Stimulated activated naive CD8-positive, alpha-beta T cell treated with anti-CD3 and anti-CD28 coated beads, Interleukin-15, Interleukin-2, amounts not matched to agents 100 U/mL and 50 U/mL, for 24 hours (primary cell): ENCODE measurements at regions not wholly inside any gene's neighbourhood (a gene's known extent, or its start where the extent isn't known, plus 50 kb on each side); places are given as distances from the start of the nearest gene placed in this dataset.
"Not testable (repeated sequence)": the region's sequence is repeated elsewhere in the genome, so short reads cannot be mapped to it uniquely, and the experiment has no call there.

Source experiments
- ATAC-seq: fragments of 150-1000 bp; cut with Tn5 transposase; one replicate; pipeline ENCODE4 v1.10.0; 2021
- DNase-seq: peaks from one replicate; pipeline ENCODE4 v3.0.0; 2021

GRCh38 chrX:13518126-13518525 is 51.3 kb upstream of the EGFL6 start:
- no peak for ATAC-seq

DNA sequence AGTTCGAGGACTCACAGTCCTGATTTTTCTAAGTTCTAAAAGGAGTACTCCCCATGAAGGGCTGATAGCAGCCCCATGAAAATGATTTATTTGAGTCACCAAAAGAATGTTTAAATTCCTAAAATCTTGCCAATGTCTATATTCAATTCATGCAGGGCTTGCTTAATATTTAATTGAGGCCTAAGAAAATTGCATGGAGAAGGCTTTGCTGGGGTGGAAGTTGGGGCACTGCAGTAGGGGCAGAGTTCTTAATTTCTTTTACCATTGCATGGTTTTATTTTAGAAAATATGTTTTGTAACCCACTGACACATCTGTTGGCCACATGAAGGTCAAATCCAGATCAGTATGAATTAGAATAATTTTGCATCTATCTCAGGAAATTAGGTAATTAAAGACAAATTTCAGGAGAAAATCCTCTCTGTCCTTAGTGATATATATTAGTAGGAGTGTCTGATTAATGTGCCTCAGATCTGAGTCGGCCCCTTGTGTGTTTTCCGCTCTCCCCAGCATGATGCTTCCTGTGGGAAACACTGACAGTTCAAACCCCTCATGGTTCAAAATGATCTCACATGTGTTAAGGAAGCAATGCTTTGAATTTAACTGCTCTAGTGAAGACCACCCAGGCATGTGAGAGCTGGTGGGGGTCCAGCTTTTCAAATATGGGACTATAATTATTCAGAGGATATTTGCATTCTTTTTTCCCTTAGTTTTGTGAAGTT is 54.0 kb upstream of the EGFL6 start:
- ATAC-seq: no peak

More at GRCh38 chrX:13518126-13518525, 51.3 kb upstream of the EGFL6 start:
- no peak for DNase-seq

DNA sequence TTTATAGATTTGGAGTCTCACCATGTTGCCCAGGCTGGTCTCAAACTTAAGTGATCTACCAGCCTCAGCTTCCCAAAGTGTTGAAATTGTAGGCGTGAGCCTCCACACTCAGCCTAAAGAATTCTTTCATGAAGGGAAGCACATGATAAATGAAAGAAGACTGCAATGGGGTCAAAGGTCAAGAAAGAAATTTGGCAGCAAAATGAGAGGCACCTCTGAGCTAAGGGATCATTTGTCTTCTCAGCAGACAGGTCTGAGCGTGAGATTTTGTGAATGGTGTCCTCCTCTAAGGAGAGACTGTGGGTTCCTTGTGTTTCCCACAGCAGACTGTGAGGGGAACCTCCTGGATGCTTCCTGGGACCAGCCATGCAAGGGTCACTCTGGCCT is 57.5 kb upstream of the EGFL6 start:
- no peak for DNase-seq
- no peak for ATAC-seq

More for the DNA sequence above, 54.0 kb upstream of the EGFL6 start:
- DNase-seq: no peak

- no peak for DNase-seq
- no peak for ATAC-seq
Measured at GRCh38 chrX:13511241-13511943, 58.0 kb upstream of the EGFL6 start.

DNA sequence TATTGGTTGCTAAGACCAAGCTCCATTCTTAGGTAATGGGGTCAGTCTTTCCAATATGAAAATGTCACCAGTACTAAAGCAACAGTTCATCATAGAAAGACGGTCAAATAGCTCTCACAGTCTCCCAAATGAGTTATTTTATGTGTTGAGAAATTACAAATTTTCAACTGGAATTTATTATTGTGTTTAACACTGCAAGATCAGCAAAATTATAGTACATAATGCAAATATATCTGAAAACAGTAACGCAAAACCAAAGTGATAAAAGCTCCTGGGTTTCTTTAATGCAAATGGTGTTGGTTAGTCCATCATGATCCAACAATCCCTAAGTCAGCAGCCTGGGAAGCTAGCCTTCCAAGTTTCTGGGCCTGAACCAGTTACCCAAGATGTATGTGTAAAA is 61.5 kb upstream of the EGFL6 start:
- ATAC-seq: no peak
- DNase-seq: no peak

GRCh38 chrX:13506574-13506973 is 62.8 kb upstream of the EGFL6 start:
- ATAC-seq (no peak), DNase-seq (peak; percentile 43)

- no peak for DNase-seq
- ATAC-seq: no peak
Measured at GRCh38 chrX:13502590-13502989, 66.8 kb upstream of the EGFL6 start.

GRCh38 chrX:13499736-13500135 is 69.7 kb upstream of the EGFL6 start:
- no peak for ATAC-seq
- DNase-seq: no peak

DNA sequence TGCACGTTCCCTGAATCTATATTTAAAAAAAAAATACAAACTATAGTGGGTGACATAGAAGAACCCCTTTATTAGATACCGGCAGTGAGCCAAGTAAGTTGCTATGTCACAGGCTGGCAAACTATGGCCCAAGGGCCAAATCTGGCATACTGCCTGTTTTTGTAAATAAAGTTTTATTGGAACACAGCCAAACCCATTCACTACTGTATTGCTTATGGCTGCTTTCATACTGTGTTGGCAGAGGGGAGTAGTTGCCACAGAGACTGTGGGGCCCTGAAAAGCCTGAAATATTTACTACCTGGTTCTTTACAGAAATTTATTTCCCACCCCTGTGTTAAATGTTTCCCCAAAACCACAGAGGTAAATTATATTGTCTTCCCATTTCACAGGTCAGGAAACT is 71.2 kb upstream of the EGFL6 start:
- ATAC-seq: no peak
- no peak for DNase-seq

- no peak for DNase-seq
- ATAC-seq: no peak
Measured at GRCh38 chrX:13495232-13495631, 74.2 kb upstream of the EGFL6 start.

DNA sequence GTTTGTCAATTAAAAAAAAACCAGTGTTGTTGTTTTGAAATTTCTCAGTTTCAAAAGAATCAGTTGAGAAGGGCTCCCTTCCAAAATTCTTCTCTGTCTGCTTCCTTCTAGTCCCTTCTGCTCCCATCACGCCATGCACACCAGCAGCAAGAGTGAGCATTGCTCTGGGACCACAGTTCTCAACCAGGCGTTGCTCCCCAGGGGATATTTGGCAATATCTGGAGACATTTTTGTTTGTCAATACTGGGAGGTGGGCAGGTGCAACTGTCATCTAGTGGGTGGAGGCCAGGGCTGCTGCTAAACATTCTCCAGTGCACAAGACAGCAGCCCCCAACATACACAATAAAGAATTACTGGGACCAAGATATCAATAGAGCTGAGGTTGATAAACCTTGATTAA is 74.8 kb upstream of the EGFL6 start:
- no peak for DNase-seq
- ATAC-seq: no peak

DNA sequence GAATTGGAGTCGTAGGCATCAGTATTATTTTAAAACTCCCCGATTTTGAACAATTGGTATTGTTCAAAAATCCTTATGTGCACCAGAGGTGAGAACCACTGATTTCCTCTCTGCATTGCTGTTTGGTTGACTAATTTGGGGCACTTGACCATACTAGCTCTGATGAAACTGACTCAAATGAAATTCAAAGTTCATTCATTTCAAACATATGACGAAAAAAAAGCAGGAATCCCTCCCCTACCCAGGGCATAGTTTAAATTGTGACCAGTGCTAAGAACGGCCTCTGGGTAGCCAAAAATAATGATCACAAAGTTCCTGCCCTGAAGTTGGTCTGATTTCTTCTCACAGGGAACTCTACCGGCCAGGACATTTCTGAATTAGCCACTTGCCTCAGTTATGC is 75.7 kb upstream of the EGFL6 start:
- no peak for DNase-seq
- no peak for ATAC-seq

DNA sequence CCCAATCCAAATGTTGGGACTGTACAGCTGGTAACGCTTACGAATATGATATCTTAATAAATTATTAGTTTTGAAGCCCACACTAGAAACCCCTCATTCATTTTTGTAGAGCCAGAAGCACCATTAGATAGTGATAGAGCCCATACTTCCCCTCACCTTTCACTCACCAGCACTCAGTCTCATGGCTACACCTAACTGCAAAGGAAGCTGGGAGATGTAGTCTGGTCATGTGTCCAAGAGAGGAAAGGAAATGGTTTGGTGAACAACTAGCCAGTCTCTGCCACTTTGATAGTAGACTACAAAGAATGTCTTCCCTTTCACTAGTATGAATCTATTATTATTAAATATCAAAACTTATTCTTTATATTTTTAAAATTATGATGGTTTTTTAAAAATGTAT is 77.1 kb upstream of the EGFL6 start:
- DNase-seq (no peak), ATAC-seq (no peak)

GRCh38 chrX:13491061-13491460 is 78.3 kb upstream of the EGFL6 start:
- DNase-seq: no peak
- no peak for ATAC-seq

DNA sequence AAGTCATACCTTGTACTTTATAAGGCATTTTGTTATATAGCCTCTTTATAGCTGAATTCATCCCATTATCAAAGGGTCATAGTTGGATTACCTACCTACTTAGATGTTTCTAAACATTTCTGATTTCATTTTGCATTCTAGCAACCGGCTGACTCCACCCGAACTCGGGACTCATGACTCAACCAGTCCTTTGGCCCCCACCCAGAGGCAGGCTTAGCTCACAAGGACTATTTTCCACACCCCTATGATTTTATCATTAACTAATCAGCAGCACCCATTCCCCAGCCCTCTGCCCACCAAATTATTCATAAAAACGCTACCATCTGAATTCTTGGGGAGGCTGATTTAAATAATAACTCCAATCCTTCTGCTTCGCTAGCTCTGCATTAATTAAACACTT is 79.9 kb upstream of the EGFL6 start:
- no peak for DNase-seq
- no peak for ATAC-seq

GRCh38 chrX:13487731-13488505 is 81.5 kb upstream of the EGFL6 start:
- peak; percentile 32 for DNase-seq
- ATAC-seq: peak; percentile 56

GRCh38 chrX:13485167-13485566 is 84.2 kb upstream of the EGFL6 start:
- DNase-seq: no peak
- ATAC-seq: no peak

DNA sequence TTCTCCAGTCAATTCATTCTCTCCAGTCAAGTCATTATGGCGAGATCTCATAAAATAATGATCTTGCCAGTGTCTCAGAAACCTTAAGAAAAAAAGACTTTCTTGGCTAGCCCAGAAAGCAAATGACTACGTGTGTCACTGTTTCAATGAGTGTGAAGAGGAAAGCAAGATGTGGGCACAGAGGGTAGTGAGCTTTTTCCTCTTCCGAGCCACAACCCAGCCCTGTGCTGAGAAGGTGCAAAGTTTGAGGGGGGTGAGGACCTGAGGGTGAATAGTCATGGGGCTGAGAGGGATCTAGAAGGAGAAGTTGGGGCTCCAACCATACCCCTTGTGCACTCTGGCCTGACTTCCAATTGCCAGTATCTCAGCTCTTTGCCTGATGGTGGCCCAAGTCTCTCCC is 85.6 kb upstream of the EGFL6 start:
- DNase-seq (no peak), ATAC-seq (no peak)

- no peak for DNase-seq
- no peak for ATAC-seq
Measured at GRCh38 chrX:13482746-13483541, 86.5 kb upstream of the EGFL6 start.

DNA sequence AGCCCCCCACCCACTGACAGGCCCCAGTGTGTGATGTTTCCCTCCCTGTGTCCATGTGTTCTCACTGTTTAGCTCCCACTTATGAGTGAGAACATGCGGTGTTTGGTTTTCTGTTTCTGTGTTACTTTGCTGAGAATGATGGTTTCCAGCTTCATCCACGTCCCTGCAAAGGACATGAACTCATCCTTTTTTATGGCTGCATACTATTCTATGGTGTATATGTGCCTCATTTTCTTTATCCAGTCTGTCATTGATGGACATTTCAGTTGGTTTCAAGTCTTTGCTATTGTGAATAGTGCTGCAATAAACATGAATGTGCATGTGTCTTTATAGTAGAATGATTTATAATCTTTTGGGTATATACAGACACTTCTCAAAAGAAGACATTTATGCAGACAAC is 88.6 kb upstream of the EGFL6 start:
- not testable (repeated sequence) for ATAC-seq

DNA sequence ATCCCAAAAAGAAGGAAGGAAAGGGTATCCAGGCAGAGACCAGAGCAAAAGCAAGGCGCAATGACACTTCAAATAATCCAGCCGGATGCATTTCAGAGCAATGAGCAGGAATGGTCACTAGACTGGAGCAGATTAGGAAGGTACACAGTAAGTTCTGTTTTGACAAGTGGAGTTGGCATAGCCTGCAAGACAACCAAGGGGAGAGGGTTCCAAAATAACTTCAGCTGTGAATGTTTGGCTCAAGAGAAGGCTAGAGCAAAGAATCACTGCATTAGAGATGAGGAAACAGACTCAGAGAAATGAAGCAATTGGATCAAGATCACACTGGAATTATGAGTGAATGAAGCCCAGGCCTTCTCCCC is 90.0 kb upstream of the EGFL6 start:
- DNase-seq: no peak
- ATAC-seq: no peak

More for the DNA sequence above, 88.6 kb upstream of the EGFL6 start:
- not testable (repeated sequence) for DNase-seq

DNA sequence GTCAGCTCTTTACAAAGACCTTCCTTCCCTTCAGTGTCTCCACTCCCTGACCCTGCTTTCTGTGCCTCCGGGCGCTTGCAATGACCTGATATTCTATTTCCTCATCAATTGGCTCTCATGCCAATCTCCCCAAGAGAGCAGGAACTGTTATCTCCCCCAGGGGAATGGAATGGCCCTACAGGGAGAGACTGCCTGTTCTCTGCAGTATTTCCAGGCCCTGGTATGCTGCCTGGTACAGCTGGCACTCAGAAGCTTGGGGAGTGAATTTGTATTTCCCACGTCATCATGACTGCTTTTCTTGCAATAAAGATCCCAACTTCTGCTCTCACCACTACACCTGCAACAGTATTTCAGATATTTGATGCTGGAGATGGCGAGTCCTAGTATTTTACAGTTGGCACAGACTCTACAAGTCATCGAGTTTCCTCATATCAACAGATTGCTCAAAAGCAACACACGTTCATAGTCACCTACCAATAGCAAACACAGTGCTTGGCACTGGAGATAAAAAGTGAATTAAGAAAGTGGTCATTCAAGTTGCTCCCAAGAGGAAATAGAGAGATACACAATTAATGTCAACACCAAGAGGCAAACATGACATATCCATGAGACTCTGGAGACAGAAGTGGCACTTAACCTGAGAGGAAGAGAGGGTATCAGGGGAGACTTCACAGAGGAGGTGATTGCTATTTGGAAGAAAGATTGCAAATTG is 90.5 kb upstream of the EGFL6 start:
- DNase-seq: no peak
- no peak for ATAC-seq
